KMS-11 (cell line): ENCODE measurements at regions not wholly inside any gene's neighbourhood (a gene's known extent, or its start where the extent isn't known, plus 50 kb on each side); places are given as distances from the start of the nearest gene placed in this dataset.

Source experiments
- H2AFZ ChIP-seq: fragments of 200-600 bp; sonication (generic); 2 replicates; pipeline ENCODE4 v1.6.1; 2016; ENCODE audit warnings: antibody characterized with exemption, mixed run types, low read depth
- H3K27ac ChIP-seq: fragments of 200-600 bp; sonication (generic); 2 replicates; pipeline ENCODE4 v1.6.1; 2016; ENCODE audit warnings: mild to moderate bottlenecking, mixed run types
- H3K27me3 ChIP-seq: fragments of 200-600 bp; sonication (generic); 2 replicates; pipeline ENCODE4 v1.6.1; 2017; ENCODE audit warnings: mild to moderate bottlenecking, low read depth, mixed run types, moderate library complexity; ENCODE audit not compliant: insufficient read depth
- H3K36me3 ChIP-seq: fragments of 200-600 bp; sonication (generic); 2 replicates; pipeline ENCODE4 v1.6.1; 2017; ENCODE audit warnings: mild to moderate bottlenecking, mixed run types; ENCODE audit not compliant: insufficient read depth
- H3K4me1 ChIP-seq: fragments of 200-600 bp; sonication (generic); 2 replicates; pipeline ENCODE4 v1.6.1; 2016; ENCODE audit warnings: mild to moderate bottlenecking, low read depth, mixed run types; ENCODE audit not compliant: poor library complexity, severe bottlenecking
- H3K4me2 ChIP-seq: fragments of 200-600 bp; sonication (generic); 2 replicates; pipeline ENCODE4 v1.7.0; 2016; ENCODE audit warnings: mild to moderate bottlenecking, mixed run types
- H3K4me3 ChIP-seq: fragments of 200-600 bp; sonication (generic); IDR thresholded peaks from 2 replicates; pipeline ENCODE4 v1.6.1; 2017; ENCODE audit warnings: low read depth, low read length, mixed read lengths; ENCODE audit not compliant: insufficient read depth
- H3K79me2 ChIP-seq: fragments of 200-600 bp; sonication (generic); 2 replicates; pipeline ENCODE4 v1.6.1; 2016; ENCODE audit warnings: low read depth, mixed run types; ENCODE audit not compliant: insufficient read depth
- H3K9ac ChIP-seq: fragments of 200-600 bp; sonication (generic); 2 replicates; pipeline ENCODE4 v1.6.1; 2016; ENCODE audit warnings: mild to moderate bottlenecking, mixed run types
- H4K20me1 ChIP-seq: fragments of 200-600 bp; sonication (generic); 2 replicates; pipeline ENCODE4 v1.6.1; 2016; ENCODE audit warnings: mild to moderate bottlenecking, mixed run types; ENCODE audit not compliant: insufficient read depth
- CTCF ChIP-seq: fragments of 200-600 bp; sonication (generic); conservative IDR thresholded peaks from 2 replicates; pipeline ENCODE4 v1.6.1; 2017; ENCODE audit warnings: low read depth, mild to moderate bottlenecking, antibody characterized with exemption, low read length, moderate library complexity, mixed read lengths

GRCh38 chr11:130606178-130606577, 157.7 kb downstream of the ADAMTS15 start:
- no peaks in the 10 kb centered on the region for H3K27me3 ChIP-seq
- no peaks in the 10 kb centered on the region for H4K20me1 ChIP-seq
- no peak overlapping the region for H3K9ac ChIP-seq
- H3K36me3 ChIP-seq, result no peaks in the 10 kb centered on the region
- no peak for TF ChIP-seq CTCF
- no peak overlapping the region for H3K4me3 ChIP-seq
- no peaks in the 10 kb centered on the region for H3K79me2 ChIP-seq
- no peak overlapping the region for H3K4me2 ChIP-seq
- no peak overlapping the region for H3K27ac ChIP-seq
- no peaks in the 10 kb centered on the region for H3K4me1 ChIP-seq
- no peak overlapping the region for H2AFZ ChIP-seq

GRCh38 chr11:130606781-130607511, 158.5 kb downstream of the ADAMTS15 start:
- Histone ChIP-seq H4K20me1 (no peaks in the 10 kb centered on the region), H3K4me1 (no peaks in the 10 kb centered on the region), H3K27ac (no peak overlapping the region), H3K27me3 (no peaks in the 10 kb centered on the region), H3K79me2 (no peaks in the 10 kb centered on the region), H2AFZ (no peak overlapping the region), H3K4me3 (no peak overlapping the region), H3K36me3 (no peaks in the 10 kb centered on the region), H3K4me2 (no peak overlapping the region), H3K9ac (no peak overlapping the region)
- TF ChIP-seq CTCF, result no peak

GRCh38 chr11:130608287-130608686, 159.8 kb downstream of the ADAMTS15 start:
- H3K9ac ChIP-seq, result no peak overlapping the region
- TF ChIP-seq CTCF, result no peak
- no peaks in the 10 kb centered on the region for H3K4me1 ChIP-seq

GRCh38 chr11:130609121-130610035, 160.9 kb downstream of the ADAMTS15 start:
- no peak overlapping the region for H3K27ac ChIP-seq
- no peaks in the 10 kb centered on the region for H4K20me1 ChIP-seq
- H3K27me3 ChIP-seq, result no peaks in the 10 kb centered on the region
- no peak for TF ChIP-seq CTCF
- H3K36me3 ChIP-seq, result no peaks in the 10 kb centered on the region
- no peak overlapping the region for H2AFZ ChIP-seq
- H3K4me1 ChIP-seq, result no peaks in the 10 kb centered on the region
- H3K79me2 ChIP-seq, result no peaks in the 10 kb centered on the region
- no peak overlapping the region for H3K4me2 ChIP-seq
- no peak overlapping the region for H3K4me3 ChIP-seq
- H3K9ac ChIP-seq, result no peak overlapping the region

More at GRCh38 chr11:130608287-130608686, 159.8 kb downstream of the ADAMTS15 start:
- Histone ChIP-seq H3K27me3 (no peaks in the 10 kb centered on the region), H3K4me2 (no peak overlapping the region), H3K27ac (no peak overlapping the region), H2AFZ (no peak overlapping the region), H4K20me1 (no peaks in the 10 kb centered on the region), H3K4me3 (no peak overlapping the region), H3K36me3 (no peaks in the 10 kb centered on the region), H3K79me2 (no peaks in the 10 kb centered on the region)
